ENCODE measurements at regions not wholly inside any gene's neighbourhood (a gene's known extent, or its start where the extent isn't known, plus 50 kb on each side); places are given as distances from the start of the nearest gene placed in this dataset.

DNA sequence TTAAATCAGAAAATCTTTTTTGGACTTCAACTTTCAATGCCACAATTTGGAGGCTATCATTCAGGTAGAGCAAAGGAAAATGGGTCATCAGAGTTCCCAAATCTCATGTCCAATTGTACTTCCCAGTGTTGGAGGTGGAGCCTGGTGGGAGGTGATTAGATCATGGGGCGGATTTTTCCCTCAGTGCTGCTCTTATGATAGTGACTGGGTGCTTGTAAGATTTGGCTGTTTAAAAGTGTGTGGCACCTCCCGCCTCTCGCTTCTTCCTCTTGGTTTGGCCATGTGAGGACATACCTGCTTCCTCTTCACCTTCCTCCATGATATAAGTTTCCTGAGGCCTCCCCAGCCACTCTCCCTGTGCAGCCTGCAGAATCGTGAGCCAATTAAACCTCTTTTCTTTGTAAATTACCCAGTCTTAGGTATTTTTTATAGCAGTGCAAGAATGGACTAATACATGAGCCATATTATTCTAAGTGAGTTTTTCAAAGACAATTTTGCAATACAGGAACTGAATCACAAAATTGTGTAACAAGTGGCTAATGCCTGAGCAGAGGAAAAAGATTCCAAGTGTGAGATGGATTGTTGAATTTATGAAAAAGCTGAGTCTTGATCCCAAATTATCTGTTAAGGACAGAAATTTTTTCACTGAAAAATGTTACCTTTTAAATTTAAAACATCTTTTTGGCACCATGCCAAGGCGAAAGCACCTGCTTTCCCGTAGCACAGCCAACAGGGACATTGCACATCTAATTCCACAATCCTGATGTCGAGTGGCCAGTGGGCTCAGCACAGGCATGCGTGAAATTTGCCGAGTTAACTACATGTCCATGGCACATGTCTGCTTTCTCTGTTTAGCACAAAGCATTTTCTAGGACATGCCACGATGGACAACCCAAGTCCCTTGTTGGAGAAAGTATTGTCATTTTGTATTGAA is 150.9 kb downstream of the COL6A3 start:
- TF ChIP-seq CTCF (IDR thresholded peaks at IDR 0.05) (no peak), POLR2A (IDR thresholded peaks at IDR 0.05) (no peak)
